ENCODE measurements at regions not wholly inside any gene's neighbourhood (a gene's known extent, or its start where the extent isn't known, plus 50 kb on each side); places are given as distances from the start of the nearest gene placed in this dataset.

DNA sequence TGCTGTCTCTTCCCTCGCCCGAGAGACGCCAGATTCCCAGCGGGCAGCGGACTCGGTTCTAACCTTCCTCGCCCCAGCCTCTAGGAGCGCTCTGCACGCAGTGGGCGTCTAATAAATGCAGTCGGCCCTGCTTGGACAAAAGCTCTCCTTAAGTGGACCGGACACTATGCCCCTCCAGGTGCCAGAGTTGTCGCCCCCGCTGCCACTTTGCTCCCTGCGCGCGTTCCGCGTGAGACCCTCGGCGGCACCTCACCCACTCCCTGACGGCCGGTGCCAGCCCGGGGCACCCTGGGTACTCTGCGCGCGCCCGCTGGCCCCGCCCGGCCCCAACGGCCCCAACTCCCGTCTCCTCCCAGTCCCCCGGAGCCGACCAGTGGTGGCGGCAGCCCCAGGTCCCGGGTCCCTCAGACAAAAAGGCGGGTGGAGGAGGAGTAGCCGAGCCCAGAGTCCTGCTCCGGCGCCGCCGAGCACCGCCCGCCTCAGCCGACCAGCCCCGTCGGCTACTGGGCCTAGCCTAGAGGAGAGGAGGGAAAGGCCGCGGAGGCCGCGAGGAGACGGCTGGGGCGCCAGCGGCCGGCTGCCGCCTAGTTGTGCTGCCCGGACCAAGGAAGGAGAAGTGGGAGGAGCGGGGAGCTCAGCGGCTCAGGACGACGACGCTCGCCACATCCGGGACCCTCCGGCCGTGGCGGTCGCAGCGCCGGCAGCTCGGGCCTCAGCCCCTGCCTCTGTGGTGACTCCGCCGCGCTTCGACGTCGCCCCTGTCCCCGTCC, 123.0 kb downstream of the GOSR1 start (continued):
- TF ChIP-seq, protein P1, sequence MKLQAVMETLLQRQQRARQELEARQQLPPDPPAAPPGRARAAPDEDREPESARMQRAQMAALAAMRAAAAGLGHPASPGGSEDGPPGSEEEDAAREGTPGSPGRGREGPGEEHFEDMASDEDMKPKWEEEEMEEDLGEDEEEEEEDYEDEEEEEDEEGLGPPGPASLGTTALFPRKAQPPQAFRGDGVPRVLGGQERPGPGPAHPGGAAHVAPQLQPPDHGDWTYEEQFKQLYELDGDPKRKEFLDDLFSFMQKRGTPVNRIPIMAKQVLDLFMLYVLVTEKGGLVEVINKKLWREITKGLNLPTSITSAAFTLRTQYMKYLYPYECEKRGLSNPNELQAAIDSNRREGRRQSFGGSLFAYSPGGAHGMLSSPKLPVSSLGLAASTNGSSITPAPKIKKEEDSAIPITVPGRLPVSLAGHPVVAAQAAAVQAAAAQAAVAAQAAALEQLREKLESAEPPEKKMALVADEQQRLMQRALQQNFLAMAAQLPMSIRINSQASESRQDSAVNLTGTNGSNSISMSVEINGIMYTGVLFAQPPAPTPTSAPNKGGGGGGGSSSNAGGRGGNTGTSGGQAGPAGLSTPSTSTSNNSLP (IDR thresholded peaks at IDR 0.05; ENCODE audit: low read depth, low read length): no peak
- no peak for TF ChIP-seq TAF15 (IDR thresholded peaks at IDR 0.05; ENCODE audit: low read depth, low read length, poor library complexity, severe bottlenecking)
- TF ChIP-seq, protein P2, sequence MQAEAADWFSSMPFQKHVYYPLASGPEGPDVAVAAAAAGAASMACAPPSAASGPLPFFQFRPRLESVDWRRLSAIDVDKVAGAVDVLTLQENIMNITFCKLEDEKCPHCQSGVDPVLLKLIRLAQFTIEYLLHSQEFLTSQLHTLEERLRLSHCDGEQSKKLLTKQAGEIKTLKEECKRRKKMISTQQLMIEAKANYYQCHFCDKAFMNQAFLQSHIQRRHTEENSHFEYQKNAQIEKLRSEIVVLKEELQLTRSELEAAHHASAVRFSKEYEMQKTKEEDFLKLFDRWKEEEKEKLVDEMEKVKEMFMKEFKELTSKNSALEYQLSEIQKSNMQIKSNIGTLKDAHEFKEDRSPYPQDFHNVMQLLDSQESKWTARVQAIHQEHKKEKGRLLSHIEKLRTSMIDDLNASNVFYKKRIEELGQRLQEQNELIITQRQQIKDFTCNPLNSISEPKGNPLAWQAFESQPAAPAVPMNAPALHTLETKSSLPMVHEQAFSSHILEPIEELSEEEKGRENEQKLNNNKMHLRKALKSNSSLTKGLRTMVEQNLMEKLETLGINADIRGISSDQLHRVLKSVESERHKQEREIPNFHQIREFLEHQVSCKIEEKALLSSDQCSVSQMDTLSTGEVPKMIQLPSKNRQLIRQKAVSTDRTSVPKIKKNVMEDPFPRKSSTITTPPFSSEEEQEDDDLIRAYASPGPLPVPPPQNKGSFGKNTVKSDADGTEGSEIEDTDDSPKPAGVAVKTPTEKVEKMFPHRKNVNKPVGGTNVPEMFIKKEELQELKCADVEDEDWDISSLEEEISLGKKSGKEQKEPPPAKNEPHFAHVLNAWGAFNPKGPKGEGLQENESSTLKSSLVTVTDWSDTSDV (CRISPR knock-in tag; IDR thresholded peaks at IDR 0.05): peak; percentile 46; the same call in 1 of the 2 replicates
- no peak for TF ChIP-seq SIX1 (CRISPR knock-in tag; IDR thresholded peaks at IDR 0.05; ENCODE audit: borderline replicate concordance)
- TF ChIP-seq ZNF780A (CRISPR knock-in tag; IDR thresholded peaks at IDR 0.05): no peak
- TF ChIP-seq KDM4B (CRISPR knock-in tag; IDR thresholded peaks at IDR 0.05): no peak
- no peak for TF ChIP-seq DPF2 (CRISPR knock-in tag; IDR thresholded peaks at IDR 0.05; ENCODE audit: borderline replicate concordance, low read depth)
- TF ChIP-seq MAF1 (CRISPR knock-in tag; IDR thresholded peaks at IDR 0.05; ENCODE audit: borderline replicate concordance): no peak
- TF ChIP-seq ZNF557 (CRISPR knock-in tag; IDR thresholded peaks at IDR 0.05): no peak
- TF ChIP-seq, protein P3, sequence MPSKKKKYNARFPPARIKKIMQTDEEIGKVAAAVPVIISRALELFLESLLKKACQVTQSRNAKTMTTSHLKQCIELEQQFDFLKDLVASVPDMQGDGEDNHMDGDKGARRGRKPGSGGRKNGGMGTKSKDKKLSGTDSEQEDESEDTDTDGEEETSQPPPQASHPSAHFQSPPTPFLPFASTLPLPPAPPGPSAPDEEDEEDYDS (CRISPR knock-in tag; IDR thresholded peaks at IDR 0.05): peak; percentile 79
- TF ChIP-seq ZBTB42 (CRISPR knock-in tag; IDR thresholded peaks at IDR 0.05): 0 out of 2 replicates have a peak, but pooled peaks have one; percentile 48
- TF ChIP-seq, protein P4, sequence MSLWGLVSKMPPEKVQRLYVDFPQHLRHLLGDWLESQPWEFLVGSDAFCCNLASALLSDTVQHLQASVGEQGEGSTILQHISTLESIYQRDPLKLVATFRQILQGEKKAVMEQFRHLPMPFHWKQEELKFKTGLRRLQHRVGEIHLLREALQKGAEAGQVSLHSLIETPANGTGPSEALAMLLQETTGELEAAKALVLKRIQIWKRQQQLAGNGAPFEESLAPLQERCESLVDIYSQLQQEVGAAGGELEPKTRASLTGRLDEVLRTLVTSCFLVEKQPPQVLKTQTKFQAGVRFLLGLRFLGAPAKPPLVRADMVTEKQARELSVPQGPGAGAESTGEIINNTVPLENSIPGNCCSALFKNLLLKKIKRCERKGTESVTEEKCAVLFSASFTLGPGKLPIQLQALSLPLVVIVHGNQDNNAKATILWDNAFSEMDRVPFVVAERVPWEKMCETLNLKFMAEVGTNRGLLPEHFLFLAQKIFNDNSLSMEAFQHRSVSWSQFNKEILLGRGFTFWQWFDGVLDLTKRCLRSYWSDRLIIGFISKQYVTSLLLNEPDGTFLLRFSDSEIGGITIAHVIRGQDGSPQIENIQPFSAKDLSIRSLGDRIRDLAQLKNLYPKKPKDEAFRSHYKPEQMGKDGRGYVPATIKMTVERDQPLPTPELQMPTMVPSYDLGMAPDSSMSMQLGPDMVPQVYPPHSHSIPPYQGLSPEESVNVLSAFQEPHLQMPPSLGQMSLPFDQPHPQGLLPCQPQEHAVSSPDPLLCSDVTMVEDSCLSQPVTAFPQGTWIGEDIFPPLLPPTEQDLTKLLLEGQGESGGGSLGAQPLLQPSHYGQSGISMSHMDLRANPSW (CRISPR knock-in tag; IDR thresholded peaks at IDR 0.05; ENCODE audit: borderline replicate concordance): no peak
- TF ChIP-seq ASH2L (IDR thresholded peaks at IDR 0.05; ENCODE audit: insufficient read length, low read depth, low read length): peak; percentile 87
- no peak for TF ChIP-seq ZNF180 (CRISPR knock-in tag; IDR thresholded peaks at IDR 0.05; ENCODE audit: borderline replicate concordance, low read depth)
- peak; percentile 45; the same call in 1 of the 2 replicates for TF ChIP-seq ZSCAN9 (CRISPR knock-in tag; IDR thresholded peaks at IDR 0.05; ENCODE audit: borderline replicate concordance)
- TF ChIP-seq ZSCAN21 (CRISPR knock-in tag; IDR thresholded peaks at IDR 0.05; ENCODE audit: borderline replicate concordance): peak; percentile 51; the same call in 1 of the 2 replicates
- peak; percentile 66; the same call in 1 of the 2 replicates for TF ChIP-seq TARDBP (CRISPR knock-in tag; IDR thresholded peaks at IDR 0.05)
- no peak for TF ChIP-seq MAFK (conservative IDR thresholded peaks at IDR 0.05 in 1 of 2, IDR thresholded peaks at IDR 0.05 in 1 of 2; ENCODE audit: low read length in 2 of 2)
- TF ChIP-seq KLF13 (CRISPR knock-in tag; IDR thresholded peaks at IDR 0.05): no peak
- TF ChIP-seq ZNF766 (CRISPR knock-in tag; IDR thresholded peaks at IDR 0.05; ENCODE audit: borderline replicate concordance): no peak; the same call in 1 of the 2 replicates
